ENCODE measurements at regions not wholly inside any gene's neighbourhood (a gene's known extent, or its start where the extent isn't known, plus 50 kb on each side); places are given as distances from the start of the nearest gene placed in this dataset.

DNA sequence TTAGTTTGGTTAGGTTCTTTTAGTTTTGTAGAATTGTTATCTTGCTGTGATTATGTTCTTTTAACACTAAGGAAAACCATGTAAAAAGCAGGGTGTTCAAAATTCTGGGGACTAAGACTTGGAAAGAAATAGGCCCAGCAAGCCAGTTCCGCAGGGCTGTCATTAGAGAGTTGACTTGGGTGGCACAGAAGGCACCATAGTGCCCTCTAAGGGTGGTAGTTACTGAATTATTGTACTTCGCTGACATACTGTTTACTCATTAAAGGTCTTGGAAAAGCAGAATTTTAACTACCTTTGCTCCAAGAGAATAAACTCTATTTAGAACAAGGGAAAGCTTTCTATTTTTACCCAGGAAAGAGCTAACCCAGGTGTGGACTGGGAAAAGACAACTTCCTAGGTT, 86.5 kb downstream of the OTUD1 start:
- TF ChIP-seq EED (IDR thresholded peaks at IDR 0.05; ENCODE audit: low read depth) (no peak), SIN3A (IDR thresholded peaks at IDR 0.05; ENCODE audit: low read depth, low read length) (no peak), ZNF274 (IDR thresholded peaks at IDR 0.05; ENCODE audit: insufficient read depth, insufficient read length) (no peak), NRF1 (conservative IDR thresholded peaks at IDR 0.05; ENCODE audit: low read depth, low read length) (no peak), POLR2A (IDR thresholded peaks at IDR 0.05; ENCODE audit: low read depth, low read length) (no peak), LARP7 (IDR thresholded peaks at IDR 0.05) (no peak), RB1 (IDR thresholded peaks at IDR 0.05; ENCODE audit: borderline replicate concordance) (no peak), ATF3 (IDR thresholded peaks at IDR 0.05; ENCODE audit: borderline replicate concordance, extremely low read depth, low read depth, low read length) (no peak)
- TF ChIP-seq, protein P1, sequence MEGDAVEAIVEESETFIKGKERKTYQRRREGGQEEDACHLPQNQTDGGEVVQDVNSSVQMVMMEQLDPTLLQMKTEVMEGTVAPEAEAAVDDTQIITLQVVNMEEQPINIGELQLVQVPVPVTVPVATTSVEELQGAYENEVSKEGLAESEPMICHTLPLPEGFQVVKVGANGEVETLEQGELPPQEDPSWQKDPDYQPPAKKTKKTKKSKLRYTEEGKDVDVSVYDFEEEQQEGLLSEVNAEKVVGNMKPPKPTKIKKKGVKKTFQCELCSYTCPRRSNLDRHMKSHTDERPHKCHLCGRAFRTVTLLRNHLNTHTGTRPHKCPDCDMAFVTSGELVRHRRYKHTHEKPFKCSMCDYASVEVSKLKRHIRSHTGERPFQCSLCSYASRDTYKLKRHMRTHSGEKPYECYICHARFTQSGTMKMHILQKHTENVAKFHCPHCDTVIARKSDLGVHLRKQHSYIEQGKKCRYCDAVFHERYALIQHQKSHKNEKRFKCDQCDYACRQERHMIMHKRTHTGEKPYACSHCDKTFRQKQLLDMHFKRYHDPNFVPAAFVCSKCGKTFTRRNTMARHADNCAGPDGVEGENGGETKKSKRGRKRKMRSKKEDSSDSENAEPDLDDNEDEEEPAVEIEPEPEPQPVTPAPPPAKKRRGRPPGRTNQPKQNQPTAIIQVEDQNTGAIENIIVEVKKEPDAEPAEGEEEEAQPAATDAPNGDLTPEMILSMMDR (IDR thresholded peaks at IDR 0.05 in 2 of 3, conservative IDR thresholded peaks at IDR 0.05 in 1 of 3; ENCODE audit: control insufficient read depth in 2 of 3, extremely low read depth in 1 of 3, insufficient read depth in 1 of 3, low read depth in 3 of 3, low read length in 3 of 3) = peak; percentile 22 to 52 (median 50); a peak in 5 of 6 replicates
- TF ChIP-seq, protein P2, sequence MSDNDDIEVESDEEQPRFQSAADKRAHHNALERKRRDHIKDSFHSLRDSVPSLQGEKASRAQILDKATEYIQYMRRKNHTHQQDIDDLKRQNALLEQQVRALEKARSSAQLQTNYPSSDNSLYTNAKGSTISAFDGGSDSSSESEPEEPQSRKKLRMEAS (IDR thresholded peaks at IDR 0.05; ENCODE audit: low read depth, low read length) = no peak

Data from GM12878 (cell line).